Esophagus muscularis mucosa (tissue), 4 donors: ENCODE measurements at regions not wholly inside any gene's neighbourhood (a gene's known extent, or its start where the extent isn't known, plus 50 kb on each side); places are given as distances from the start of the nearest gene placed in this dataset.

Experiments used
- DNase-seq: peaks from one replicate; pipeline ENCODE4 v3.0.0-alpha.2; 2017; ENCODE audit errors: extremely low spot score
- H3K27ac ChIP-seq, 4 donors: fragments of 200-600 bp; sonication (generic); replicated peaks in 1 of 4; 1 replicate in 3 of 4; 2 replicates in 1 of 4; pipeline ENCODE4 v1.5.1; 2016 to 2019; ENCODE audit warnings: mild to moderate bottlenecking in 1 of 4
- H3K27me3 ChIP-seq, 4 donors: fragments of 200-600 bp; sonication (generic); one replicate each; pipeline versions ENCODE4 v1.5.1 to v1.6.0; 2016 to 2019
- H3K36me3 ChIP-seq, 4 donors: fragments of 200-600 bp; sonication (generic); one replicate each; pipeline ENCODE4 v1.5.1; 2016 to 2019
- H3K4me1 ChIP-seq, 4 donors: fragments of 200-600 bp; sonication (generic); one replicate each; pipeline ENCODE4 v1.5.1; 2016 to 2019
- H3K4me3 ChIP-seq, 4 donors: fragments of 200-600 bp; sonication (generic); 1 replicate in 2 of 4; 2 replicates in 2 of 4; pipeline ENCODE4 v1.5.1; 2016 to 2019; ENCODE audit warnings: mild to moderate bottlenecking in 4 of 4, moderate library complexity in 1 of 4
- H3K9me3 ChIP-seq, 4 donors: fragments of 200-600 bp; sonication (generic); 1 replicate in 3 of 4; 2 replicates in 1 of 4; pipeline ENCODE4 v1.5.1; 2016 to 2019
- EP300 ChIP-seq: sonication (generic); formaldehyde crosslinking; IDR thresholded peaks from one replicate; pipeline ENCODE4 v1.6.1; 2017; ENCODE audit warnings: antibody characterized with exemption
- POLR2A ChIP-seq: fragments of 450-650 bp; IDR thresholded peaks from one replicate; pipeline ENCODE4 v1.6.1; 2017; ENCODE audit warnings: antibody characterized with exemption, moderate library complexity, mild to moderate bottlenecking, low read depth
- POLR2AphosphoS5 ChIP-seq, 2 donors: sonication (generic); formaldehyde crosslinking; IDR thresholded peaks; one replicate each; pipeline ENCODE4 v1.6.1; 2017; ENCODE audit warnings: antibody characterized with exemption in 2 of 2
- WGBS: methylation state at CpG from one replicate; pipeline ENCODE4 v1.1.5; 2018; 5-methylcytosine and 5-hydroxymethylcytosine counted together
- intact Hi-C: fragments of 100-400 bp; cut with DNase I; formaldehyde crosslinking; loops from one replicate; pipeline ENCODE4 v1.15.1; 2023
- TF ChIP-seq, protein P1 (sequence below), 3 experiments: fragments of 200-600 bp in 2 of 3; fragments of 450-650 bp in 1 of 3; sonication (generic) in 2 of 3; IDR thresholded peaks; one replicate each; pipeline ENCODE4 v1.5.1; 2017 to 2019; ENCODE audit warnings: antibody characterized with exemption in 3 of 3, mild to moderate bottlenecking in 2 of 3, moderate library complexity in 1 of 3

DNA sequence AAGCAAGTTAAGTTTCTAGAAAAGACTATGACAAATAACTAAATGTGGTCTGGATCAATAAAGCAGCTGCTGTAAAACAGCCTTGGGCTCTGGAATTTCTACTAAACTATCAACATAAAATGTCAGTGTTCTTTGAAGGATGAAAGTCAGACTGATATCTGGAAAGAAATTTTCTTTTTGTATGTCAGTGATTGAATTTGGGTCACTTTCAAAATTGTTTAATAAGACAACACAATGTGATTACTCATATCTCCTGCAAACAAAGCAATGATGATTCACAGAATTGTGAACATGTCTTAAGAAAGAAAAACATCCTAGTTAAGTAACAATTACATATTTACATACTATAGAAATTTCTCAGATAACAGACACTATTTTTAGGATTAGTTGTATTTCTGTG is 826.4 kb downstream of the PLA2G4A start:
- Histone ChIP-seq H3K4me1 (no peaks in the 10 kb centered on the region), H3K27me3 (no peaks in the 10 kb centered on the region), H3K4me3 (no peak overlapping the region), H3K36me3 (no peaks in the 10 kb centered on the region), H3K9me3 (no peaks in the 10 kb centered on the region), H3K27ac (no peak overlapping the region)
- intact Hi-C loops: no loop called here
- no peak for DNase-seq
- TF ChIP-seq EP300 (no peak), POLR2A (no peak), POLR2AphosphoS5 (IDR thresholded peaks at IDR 0.05) (no peak)
- TF ChIP-seq, protein P1, sequence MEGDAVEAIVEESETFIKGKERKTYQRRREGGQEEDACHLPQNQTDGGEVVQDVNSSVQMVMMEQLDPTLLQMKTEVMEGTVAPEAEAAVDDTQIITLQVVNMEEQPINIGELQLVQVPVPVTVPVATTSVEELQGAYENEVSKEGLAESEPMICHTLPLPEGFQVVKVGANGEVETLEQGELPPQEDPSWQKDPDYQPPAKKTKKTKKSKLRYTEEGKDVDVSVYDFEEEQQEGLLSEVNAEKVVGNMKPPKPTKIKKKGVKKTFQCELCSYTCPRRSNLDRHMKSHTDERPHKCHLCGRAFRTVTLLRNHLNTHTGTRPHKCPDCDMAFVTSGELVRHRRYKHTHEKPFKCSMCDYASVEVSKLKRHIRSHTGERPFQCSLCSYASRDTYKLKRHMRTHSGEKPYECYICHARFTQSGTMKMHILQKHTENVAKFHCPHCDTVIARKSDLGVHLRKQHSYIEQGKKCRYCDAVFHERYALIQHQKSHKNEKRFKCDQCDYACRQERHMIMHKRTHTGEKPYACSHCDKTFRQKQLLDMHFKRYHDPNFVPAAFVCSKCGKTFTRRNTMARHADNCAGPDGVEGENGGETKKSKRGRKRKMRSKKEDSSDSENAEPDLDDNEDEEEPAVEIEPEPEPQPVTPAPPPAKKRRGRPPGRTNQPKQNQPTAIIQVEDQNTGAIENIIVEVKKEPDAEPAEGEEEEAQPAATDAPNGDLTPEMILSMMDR (IDR thresholded peaks at IDR 0.05): no peak

DNA sequence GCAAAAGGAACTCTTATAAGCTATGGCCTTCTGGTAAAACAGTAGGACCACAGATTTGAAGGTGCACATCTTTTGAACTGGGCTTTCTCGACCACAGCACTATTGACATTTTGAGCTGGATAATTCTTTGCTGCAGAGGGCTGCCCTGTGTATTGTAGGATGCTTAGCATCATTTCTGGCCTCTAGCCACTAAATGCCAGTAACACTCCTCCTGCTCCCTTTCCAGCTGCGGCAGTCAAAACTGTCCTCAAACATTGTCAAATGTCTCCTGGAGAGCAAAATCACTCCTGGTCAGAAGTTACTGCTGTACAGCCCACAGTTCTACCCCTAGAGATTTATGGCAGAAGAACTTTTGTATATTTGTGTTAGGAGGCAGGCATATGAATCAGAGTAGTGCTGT is 836.7 kb downstream of the PLA2G4A start:
- Histone ChIP-seq H3K36me3 (no peaks in the 10 kb centered on the region), H3K9me3 (no peaks in the 10 kb centered on the region), H3K4me1 (no peaks in the 10 kb centered on the region), H3K27ac (no peak overlapping the region), H3K27me3 (no peaks in the 10 kb centered on the region), H3K4me3 (no peak overlapping the region)
- intact Hi-C loops: no loop called here
- TF ChIP-seq POLR2AphosphoS5 (IDR thresholded peaks at IDR 0.05) (no peak), EP300 (no peak), POLR2A (no peak)
- TF ChIP-seq, protein P1 (IDR thresholded peaks at IDR 0.05): no peak
- WGBS: 76% methylated on average over 2 of the region's 2 CpGs
- no peak for DNase-seq

DNA sequence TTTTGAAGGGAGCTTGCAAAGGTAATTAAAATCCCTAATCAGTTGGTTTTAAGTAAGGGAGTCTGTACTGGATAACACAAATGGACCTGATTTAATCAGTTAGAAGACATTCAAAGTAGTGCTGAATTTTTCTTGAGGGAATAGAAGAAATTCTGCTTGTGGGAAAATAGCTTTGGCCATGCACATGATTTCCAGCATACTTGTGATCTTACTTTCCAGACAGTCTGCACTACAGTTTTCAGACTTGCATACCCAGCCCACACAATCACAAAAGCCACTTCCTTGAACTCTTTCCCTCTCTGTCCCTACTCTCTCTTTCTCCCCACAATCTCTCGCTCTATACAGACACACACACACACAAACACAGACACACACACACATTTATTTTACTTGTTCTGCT is 852.1 kb downstream of the PLA2G4A start:
- no peak for DNase-seq
- intact Hi-C loops: no loop called here
- Histone ChIP-seq H3K36me3 (no peaks in the 10 kb centered on the region), H3K4me3 (no peak overlapping the region), H3K27ac (no peak overlapping the region), H3K27me3 (no peaks in the 10 kb centered on the region), H3K4me1 (no peaks in the 10 kb centered on the region), H3K9me3 (no peaks in the 10 kb centered on the region)
- TF ChIP-seq POLR2AphosphoS5 (IDR thresholded peaks at IDR 0.05) (no peak), POLR2A (no peak), EP300 (no peak)
- TF ChIP-seq, protein P1 (IDR thresholded peaks at IDR 0.05): no peak
- WGBS: 77% methylated on average over 1 of the region's 1 CpG

DNA sequence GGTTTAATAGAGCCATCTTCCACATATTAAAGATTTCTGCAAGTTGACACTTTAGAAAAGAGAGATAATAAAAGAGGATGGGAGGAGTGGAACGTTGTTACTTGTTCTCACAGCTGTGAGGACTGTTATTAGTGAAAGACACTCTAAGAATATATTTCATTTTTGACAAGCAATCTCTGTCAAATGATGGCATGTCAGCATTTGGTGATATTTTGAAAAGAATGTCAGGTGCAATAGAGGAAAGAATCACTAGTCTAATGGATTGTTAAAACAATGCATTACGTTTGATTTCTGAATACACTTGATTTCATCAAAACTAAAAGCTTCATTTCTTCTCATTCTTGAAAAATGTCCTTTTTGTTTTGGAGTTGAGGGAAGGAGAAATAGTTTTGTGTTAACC is 853.4 kb downstream of the PLA2G4A start:
- H3K9me3 ChIP-seq: no peaks in the 10 kb centered on the region
- no peak overlapping the region for H3K27ac ChIP-seq
- no peaks in the 10 kb centered on the region for H3K27me3 ChIP-seq
- DNase-seq: no peak
- 46% methylated on average over 2 of the region's 2 CpGs for WGBS
- intact Hi-C loops: no loop called here
- H3K4me3 ChIP-seq: no peak overlapping the region
- no peaks in the 10 kb centered on the region for H3K36me3 ChIP-seq
- H3K4me1 ChIP-seq: no peaks in the 10 kb centered on the region
- TF ChIP-seq, protein P1 (IDR thresholded peaks at IDR 0.05): no peak
- no peak for TF ChIP-seq POLR2A
- no peak for TF ChIP-seq POLR2AphosphoS5 (IDR thresholded peaks at IDR 0.05)
- no peak for TF ChIP-seq EP300

DNA sequence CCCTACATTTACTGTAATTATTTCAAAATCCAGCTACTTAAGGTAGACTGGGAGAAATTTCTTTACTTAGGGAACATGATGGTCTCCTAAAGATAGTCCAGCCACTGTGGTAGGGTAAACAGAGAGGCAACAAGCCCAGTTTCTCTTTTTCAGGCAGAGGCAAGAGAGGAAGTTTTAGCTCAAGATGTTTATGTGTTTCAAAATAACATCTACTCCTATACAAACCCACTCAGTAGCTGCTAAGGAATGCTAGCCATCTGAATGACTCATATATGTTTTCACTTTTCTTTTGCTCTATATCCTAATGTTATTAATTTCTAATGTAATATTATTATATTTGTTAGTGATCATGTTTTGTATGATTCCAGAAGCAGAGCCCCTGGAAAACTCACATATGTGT is 856.6 kb downstream of the PLA2G4A start:
- Histone ChIP-seq H3K27ac (no peak overlapping the region), H3K36me3 (no peaks in the 10 kb centered on the region), H3K27me3 (no peaks in the 10 kb centered on the region), H3K4me3 (no peak overlapping the region), H3K9me3 (no peaks in the 10 kb centered on the region), H3K4me1 (no peaks in the 10 kb centered on the region)
- intact Hi-C loops: no loop called here
- no peak for DNase-seq
- TF ChIP-seq POLR2A (no peak), EP300 (no peak), POLR2AphosphoS5 (IDR thresholded peaks at IDR 0.05) (no peak)
- TF ChIP-seq, protein P1 (IDR thresholded peaks at IDR 0.05): no peak
